H54 (cell line): ENCODE measurements at regions not wholly inside any gene's neighbourhood (a gene's known extent, or its start where the extent isn't known, plus 50 kb on each side); places are given as distances from the start of the nearest gene placed in this dataset.

Experiments used
- DNase-seq: peaks from one replicate; pipeline ENCODE4 v3.0.0; 2011; ENCODE audit warnings: low spot score, mixed read lengths; ENCODE audit not compliant: insufficient read length
- FAIRE-seq: peaks from 3 replicates; lab custom pipeline; 2011; peaks lifted over from hg19 to GRCh38; lab: Jason Lieb, UNC
- POLR2A ChIP-seq: IDR thresholded peaks from 2 replicates; pipeline ENCODE4 v1.6.1; 2011; ENCODE audit warnings: low read depth, mild to moderate bottlenecking, low read length

GRCh38 chr14:104373055-104373854 is 206.3 kb upstream of the C14orf180 start:
- no peak for FAIRE-seq

GRCh38 chr14:104373855-104374717 is 205.5 kb upstream of the C14orf180 start:
- FAIRE-seq = no peak

More at GRCh38 chr14:104373055-104373854, 206.3 kb upstream of the C14orf180 start:
- no peak for DNase-seq
- no peak for TF ChIP-seq POLR2A

GRCh38 chr14:104374718-104375080 is 204.9 kb upstream of the C14orf180 start:
- DNase-seq (no peak), FAIRE-seq (no peak)
- TF ChIP-seq POLR2A = no peak

More at GRCh38 chr14:104373855-104374717, 205.5 kb upstream of the C14orf180 start:
- no peak for TF ChIP-seq POLR2A
- DNase-seq = no peak

- DNase-seq = no peak
- no peak for TF ChIP-seq POLR2A
- no peak for FAIRE-seq
Measured at GRCh38 chr14:104375551-104376201, 203.9 kb upstream of the C14orf180 start.

GRCh38 chr14:104376202-104377140 is 203.1 kb upstream of the C14orf180 start:
- FAIRE-seq (no peak), DNase-seq (no peak)
- TF ChIP-seq POLR2A = no peak

GRCh38 chr14:104377256-104377655 is 202.3 kb upstream of the C14orf180 start:
- TF ChIP-seq POLR2A = no peak
- FAIRE-seq (no peak), DNase-seq (no peak)

- FAIRE-seq = no peak
Measured at GRCh38 chr14:104378698-104379113, 200.9 kb upstream of the C14orf180 start.

GRCh38 chr14:104382361-104383087 is 197.0 kb upstream of the C14orf180 start:
- TF ChIP-seq POLR2A = no peak
- DNase-seq (no peak), FAIRE-seq (no peak)

More at GRCh38 chr14:104378698-104379113, 200.9 kb upstream of the C14orf180 start:
- DNase-seq = no peak
- no peak for TF ChIP-seq POLR2A

- FAIRE-seq (no peak), DNase-seq (no peak)
- TF ChIP-seq POLR2A = no peak
Measured at GRCh38 chr14:104383088-104383995, 196.2 kb upstream of the C14orf180 start.

GRCh38 chr14:104383996-104384775 is 195.4 kb upstream of the C14orf180 start:
- DNase-seq (no peak), FAIRE-seq (no peak)
- TF ChIP-seq POLR2A = no peak

- DNase-seq (no peak), FAIRE-seq (no peak)
- no peak for TF ChIP-seq POLR2A
Measured at GRCh38 chr14:104384776-104385071, 194.8 kb upstream of the C14orf180 start.
